ENCODE measurements at regions not wholly inside any gene's neighbourhood (a gene's known extent, or its start where the extent isn't known, plus 50 kb on each side); places are given as distances from the start of the nearest gene placed in this dataset.

DNA sequence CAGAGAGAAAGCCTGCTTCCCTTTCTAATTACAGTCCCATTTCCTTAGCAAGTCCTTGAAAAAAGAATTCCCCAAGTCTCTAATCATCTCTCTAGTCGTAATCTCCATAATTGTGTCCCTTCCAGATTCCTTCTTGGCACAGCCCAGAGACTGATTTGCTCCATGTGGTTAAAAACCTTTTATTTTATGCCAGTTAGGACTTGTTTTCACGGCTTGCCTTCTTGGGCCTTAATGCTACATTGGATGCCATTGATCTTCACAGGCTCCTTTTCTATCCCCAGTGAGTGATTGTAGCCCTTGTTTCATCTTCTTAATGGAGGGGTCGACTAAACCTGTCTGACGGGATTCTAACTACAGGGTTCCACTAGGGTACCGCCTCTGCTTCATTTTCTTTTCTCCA lies 650.6 kb upstream of the ARID1B start:
- TF ChIP-seq, protein P1, sequence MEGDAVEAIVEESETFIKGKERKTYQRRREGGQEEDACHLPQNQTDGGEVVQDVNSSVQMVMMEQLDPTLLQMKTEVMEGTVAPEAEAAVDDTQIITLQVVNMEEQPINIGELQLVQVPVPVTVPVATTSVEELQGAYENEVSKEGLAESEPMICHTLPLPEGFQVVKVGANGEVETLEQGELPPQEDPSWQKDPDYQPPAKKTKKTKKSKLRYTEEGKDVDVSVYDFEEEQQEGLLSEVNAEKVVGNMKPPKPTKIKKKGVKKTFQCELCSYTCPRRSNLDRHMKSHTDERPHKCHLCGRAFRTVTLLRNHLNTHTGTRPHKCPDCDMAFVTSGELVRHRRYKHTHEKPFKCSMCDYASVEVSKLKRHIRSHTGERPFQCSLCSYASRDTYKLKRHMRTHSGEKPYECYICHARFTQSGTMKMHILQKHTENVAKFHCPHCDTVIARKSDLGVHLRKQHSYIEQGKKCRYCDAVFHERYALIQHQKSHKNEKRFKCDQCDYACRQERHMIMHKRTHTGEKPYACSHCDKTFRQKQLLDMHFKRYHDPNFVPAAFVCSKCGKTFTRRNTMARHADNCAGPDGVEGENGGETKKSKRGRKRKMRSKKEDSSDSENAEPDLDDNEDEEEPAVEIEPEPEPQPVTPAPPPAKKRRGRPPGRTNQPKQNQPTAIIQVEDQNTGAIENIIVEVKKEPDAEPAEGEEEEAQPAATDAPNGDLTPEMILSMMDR (IDR thresholded peaks at IDR 0.05; ENCODE audit: low read length, missing control alignments) = no peak
- no peak overlapping the region for H3K4me3 ChIP-seq (replicated peaks; ENCODE audit: low read depth, low read length)
- DNase-seq (ENCODE audit: low read depth) = no peak

DNA sequence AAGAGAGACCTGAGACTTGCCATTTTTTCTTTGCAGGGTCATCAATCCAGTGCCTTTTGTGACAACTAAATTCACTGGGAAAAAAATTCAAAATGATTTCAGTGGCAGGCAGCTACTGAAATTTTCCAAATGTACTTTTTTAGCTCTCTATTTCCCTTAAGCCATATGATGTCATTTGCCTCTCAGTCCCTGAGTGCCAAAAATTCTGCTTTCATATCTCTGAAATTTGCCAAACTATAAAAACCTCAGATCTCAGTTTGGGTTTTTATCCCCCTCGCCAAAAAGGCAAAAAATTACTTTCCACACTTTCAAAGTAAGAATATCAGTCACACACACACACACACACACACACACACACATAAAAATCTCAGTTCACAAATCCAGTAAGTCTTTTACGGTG lies 651.3 kb upstream of the ARID1B start:
- TF ChIP-seq, protein P1 (IDR thresholded peaks at IDR 0.05; ENCODE audit: low read length, missing control alignments) = no peak
- no peak overlapping the region for H3K4me3 ChIP-seq (replicated peaks; ENCODE audit: low read depth, low read length)
- DNase-seq (ENCODE audit: low read depth) = no peak

DNA sequence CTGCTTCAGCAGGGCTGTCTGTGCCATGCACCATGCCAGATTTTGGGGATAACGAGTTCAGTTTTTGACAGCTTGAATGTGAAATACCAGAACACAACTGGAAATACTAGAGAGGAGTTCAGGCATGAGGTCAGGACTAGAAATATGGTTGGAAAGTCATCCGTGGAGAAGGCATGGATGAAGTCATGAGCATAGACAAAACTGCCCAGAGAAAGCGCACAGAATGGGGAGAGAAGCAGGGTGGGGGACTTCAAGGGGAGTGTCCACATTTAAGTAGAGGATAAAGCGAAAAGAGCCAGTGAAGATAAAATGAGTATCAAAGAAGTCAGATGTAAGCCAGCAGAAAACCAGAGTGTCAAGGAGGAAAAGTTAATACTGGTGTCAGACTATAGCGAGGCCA lies 653.4 kb upstream of the ARID1B start:
- TF ChIP-seq, protein P1 (IDR thresholded peaks at IDR 0.05; ENCODE audit: low read length, missing control alignments) = no peak
- no peak overlapping the region for H3K4me3 ChIP-seq (replicated peaks; ENCODE audit: low read depth, low read length)
- no peak for DNase-seq (ENCODE audit: low read depth)

DNA sequence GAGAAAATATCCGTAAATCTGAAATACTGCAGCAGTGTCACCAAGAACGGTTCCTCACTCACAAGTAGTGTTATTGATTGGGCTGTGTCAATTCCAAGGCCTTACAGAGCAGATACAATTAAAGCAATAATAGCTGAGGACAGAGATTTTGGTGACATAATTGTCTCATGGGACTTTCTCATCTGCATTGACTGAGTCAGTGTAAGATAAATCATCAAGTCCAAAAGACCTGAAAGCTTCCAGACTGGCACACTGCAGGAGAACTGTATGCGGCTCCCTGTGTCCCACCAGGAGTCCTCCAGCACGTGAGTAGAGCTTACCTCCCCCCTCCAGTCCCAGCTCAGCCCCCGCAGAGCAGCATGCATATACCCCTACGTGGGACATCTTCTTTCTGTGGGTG lies 655.2 kb upstream of the ARID1B start:
- H3K4me3 ChIP-seq (replicated peaks; ENCODE audit: low read depth, low read length) = no peak overlapping the region
- DNase-seq (ENCODE audit: low read depth) = no peak
- TF ChIP-seq, protein P1 (IDR thresholded peaks at IDR 0.05; ENCODE audit: low read length, missing control alignments) = no peak

DNA sequence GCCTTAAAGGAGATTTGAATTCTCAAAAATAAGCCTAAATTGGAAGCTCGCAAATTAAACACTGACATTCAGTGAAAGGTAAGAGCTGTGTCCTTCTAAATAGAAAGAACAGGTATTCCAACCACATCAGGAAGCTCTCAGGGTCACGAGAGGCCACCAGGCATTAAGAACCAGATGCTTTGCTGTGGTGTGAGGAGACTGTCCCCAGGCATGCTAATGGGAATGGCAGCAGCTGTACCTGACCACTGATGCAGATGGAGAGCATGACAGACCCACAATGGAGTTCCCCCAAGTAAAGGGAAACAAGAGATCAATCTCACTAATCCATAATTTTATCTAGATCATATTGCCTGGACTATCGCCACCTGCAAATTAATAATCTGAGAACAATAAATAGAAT lies 658.9 kb upstream of the NOX3 start:
- DNase-seq (ENCODE audit: low read depth) = no peak
- TF ChIP-seq, protein P1 (IDR thresholded peaks at IDR 0.05; ENCODE audit: low read length, missing control alignments) = no peak
- no peak overlapping the region for H3K4me3 ChIP-seq (replicated peaks; ENCODE audit: low read depth, low read length)

DNA sequence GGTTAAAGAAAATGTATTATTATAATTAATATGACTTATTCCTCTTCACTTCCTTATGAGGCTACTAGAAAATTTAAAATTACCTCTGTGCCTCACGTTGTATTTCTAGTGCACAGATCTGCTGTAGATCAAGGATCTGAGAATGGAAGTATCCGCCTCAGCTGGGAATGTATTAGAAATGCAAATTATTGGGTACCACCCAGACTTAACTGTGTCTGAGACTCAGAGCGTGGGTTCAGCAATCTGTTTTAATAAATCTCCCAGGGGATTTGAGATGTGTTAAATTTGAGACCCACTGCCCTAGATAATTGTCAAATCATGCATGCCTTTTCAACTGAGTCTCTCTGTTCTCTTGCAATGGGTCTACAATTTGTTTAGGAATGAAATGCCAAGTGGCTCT lies 658.0 kb upstream of the NOX3 start:
- TF ChIP-seq, protein P1 (IDR thresholded peaks at IDR 0.05; ENCODE audit: low read length, missing control alignments) = no peak
- DNase-seq (ENCODE audit: low read depth) = no peak
- H3K4me3 ChIP-seq (replicated peaks; ENCODE audit: low read depth, low read length) = no peak overlapping the region

DNA sequence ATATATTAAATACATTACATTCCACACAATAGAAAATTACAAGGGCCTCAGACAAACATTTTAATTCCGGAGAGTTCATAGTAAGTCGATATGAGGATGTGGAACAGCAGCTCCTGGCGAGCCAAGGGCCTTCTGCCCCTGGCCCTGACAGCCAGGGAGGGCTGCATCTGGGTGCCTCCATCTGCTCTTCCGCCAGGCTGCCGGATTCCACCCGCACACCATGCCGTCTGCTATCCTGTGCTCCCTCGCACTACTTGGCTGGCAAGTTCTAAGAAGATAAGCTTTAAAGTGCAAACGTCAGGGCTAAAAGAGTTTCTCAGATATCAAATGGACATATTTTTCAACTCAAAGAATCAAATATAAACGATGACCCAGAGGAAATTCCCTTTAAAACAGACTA lies 656.3 kb upstream of the NOX3 start:
- TF ChIP-seq, protein P1 (IDR thresholded peaks at IDR 0.05; ENCODE audit: low read length, missing control alignments) = no peak
- DNase-seq (ENCODE audit: low read depth) = no peak
- no peak overlapping the region for H3K4me3 ChIP-seq (replicated peaks; ENCODE audit: low read depth, low read length)
